OCI-LY1 (cell line): ENCODE measurements at regions not wholly inside any gene's neighbourhood (a gene's known extent, or its start where the extent isn't known, plus 50 kb on each side); places are given as distances from the start of the nearest gene placed in this dataset.

Experiments used
- H2AFZ ChIP-seq: fragments of 200-600 bp; sonication (generic), shearing (Covaris generic); 2 replicates; pipeline ENCODE4 v1.6.0; 2014; ENCODE audit warnings: antibody characterized with exemption, mild to moderate bottlenecking, low read length
- H3F3A ChIP-seq: fragments of 200-600 bp; sonication (generic), shearing (Covaris generic); 2 replicates; pipeline ENCODE4 v1.6.0; 2014; ENCODE audit warnings: mild to moderate bottlenecking, antibody characterized with exemption, low read length, moderate library complexity; ENCODE audit not compliant: insufficient read depth
- H3K27ac ChIP-seq: fragments of 200-600 bp; sonication (generic); 2 replicates; pipeline ENCODE4 v1.5.1; 2014; ENCODE audit warnings: low read length, mixed run types, mild to moderate bottlenecking, low read depth; ENCODE audit not compliant: poor library complexity, severe bottlenecking
- H3K27me3 ChIP-seq: fragments of 200-600 bp; sonication (generic); 2 replicates; pipeline ENCODE4 v1.6.0; 2014; ENCODE audit warnings: antibody characterized with exemption, mild to moderate bottlenecking, low read length, moderate library complexity; ENCODE audit not compliant: insufficient read depth
- H3K36me3 ChIP-seq: fragments of 200-600 bp; sonication (generic); 2 replicates; pipeline ENCODE4 v1.6.1; 2014; ENCODE audit warnings: mild to moderate bottlenecking, antibody characterized with exemption, low read length, moderate library complexity, mixed read lengths; ENCODE audit not compliant: insufficient read depth
- H3K4me1 ChIP-seq: fragments of 200-600 bp; sonication (generic); 2 replicates; pipeline ENCODE4 v1.5.1; 2014; ENCODE audit warnings: mild to moderate bottlenecking, low read length, moderate library complexity; ENCODE audit not compliant: insufficient read depth, severe bottlenecking
- H3K4me2 ChIP-seq: fragments of 200-600 bp; sonication (generic), shearing (Covaris generic); 2 replicates; pipeline ENCODE4 v1.6.1; 2014; ENCODE audit warnings: low read length
- H3K4me3 ChIP-seq: fragments of 200-600 bp; sonication (generic); 2 replicates; pipeline ENCODE4 v1.5.1; 2014; ENCODE audit warnings: low read length, low read depth, mild to moderate bottlenecking, mixed read lengths; ENCODE audit not compliant: poor library complexity, severe bottlenecking
- H3K79me2 ChIP-seq: fragments of 200-600 bp; shearing (Covaris generic); 2 replicates; pipeline ENCODE4 v1.6.1; 2016; ENCODE audit warnings: mixed run types, low read length, mixed read lengths; ENCODE audit not compliant: insufficient read depth
- H3K9ac ChIP-seq: fragments of 200-600 bp; sonication (generic), shearing (Covaris generic); 2 replicates; pipeline ENCODE4 v1.6.1; 2014; ENCODE audit warnings: mild to moderate bottlenecking, low read length, mixed read lengths
- H3K9me2 ChIP-seq: fragments of 200-600 bp; sonication (generic), shearing (Covaris generic); 2 replicates; pipeline ENCODE4 v1.6.1; 2014; ENCODE audit warnings: low read depth, mild to moderate bottlenecking, low read length, mixed read lengths
- H3K9me3 ChIP-seq: fragments of 200-600 bp; shearing (Covaris generic); 2 replicates; pipeline ENCODE4 v1.6.1; 2014; ENCODE audit warnings: low read length, mixed read lengths
- H4K20me1 ChIP-seq: fragments of 200-600 bp; sonication (generic), shearing (Covaris generic); 2 replicates; pipeline ENCODE4 v1.6.0; 2016; ENCODE audit warnings: mild to moderate bottlenecking, low read length; ENCODE audit not compliant: insufficient read depth
- EZH2 ChIP-seq: fragments of 200-600 bp; sonication (generic), shearing (Covaris generic); IDR thresholded peaks from 2 replicates; pipeline ENCODE4 v1.8.0; 2017; ENCODE audit warnings: borderline replicate concordance, mixed run types, mild to moderate bottlenecking, antibody characterized with exemption, low read length, moderate library complexity, mixed read lengths
- TF ChIP-seq, protein P1 (sequence below): fragments of 200-600 bp; sonication (generic), shearing (Covaris generic); IDR thresholded peaks from 2 replicates; pipeline ENCODE4 v1.5.1; 2017; ENCODE audit warnings: mild to moderate bottlenecking, antibody characterized with exemption, low read length, moderate library complexity, mixed read lengths

DNA sequence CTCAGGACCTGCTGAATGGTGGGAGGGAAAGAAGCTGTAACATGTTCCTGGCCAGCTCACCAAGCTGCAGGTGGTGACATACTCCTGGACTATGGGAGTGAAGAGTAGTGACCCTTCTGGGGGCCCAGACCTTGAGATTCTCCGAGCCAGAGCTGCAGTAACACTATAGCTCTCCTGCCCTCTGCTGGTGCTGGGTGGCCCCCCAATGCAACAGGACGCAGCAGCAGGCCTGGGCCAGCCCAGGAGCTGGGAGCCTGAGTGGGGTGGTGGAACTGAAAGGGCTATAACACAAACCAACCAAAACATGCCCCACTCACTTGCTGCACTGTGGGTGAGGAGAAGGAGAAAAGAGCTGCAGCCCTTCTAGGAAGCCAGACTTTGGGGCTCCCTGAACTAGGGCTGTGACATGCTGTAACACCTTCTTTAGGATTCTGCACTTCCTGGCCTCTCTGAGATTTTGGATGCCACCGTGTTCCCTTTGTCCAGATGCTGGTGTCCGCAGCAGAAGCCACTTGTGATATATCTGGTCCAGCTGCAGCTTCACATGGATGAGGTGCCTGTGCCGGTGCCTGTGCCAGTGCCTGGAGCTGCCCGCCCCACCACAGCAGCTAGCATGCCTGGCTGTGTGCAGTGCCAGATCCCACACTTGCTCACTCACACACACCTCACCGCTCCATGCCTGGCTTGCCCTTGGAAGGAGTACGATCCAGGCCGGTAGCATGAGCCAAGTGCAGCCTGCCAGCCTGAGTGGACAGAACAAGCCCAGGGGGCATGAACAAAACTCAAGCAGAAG is 636.8 kb upstream of the KCNMB2 start:
- Histone ChIP-seq H3K4me2 (no peak overlapping the region), H2AFZ (no peak overlapping the region), H3K36me3 (no peaks in the 10 kb centered on the region), H3K27me3 (no peaks in the 10 kb centered on the region), H3K79me2 (no peaks in the 10 kb centered on the region), H4K20me1 (no peaks in the 10 kb centered on the region), H3K9me3 (peaks cover 4% of the 10 kb centered on the region; the same call in 1 of the 2 replicates), H3K27ac (no peak overlapping the region), H3K4me1 (no peaks in the 10 kb centered on the region), H3K9ac (no peak overlapping the region), H3K9me2 (0 out of 2 replicates have a peak, but pooled peaks cover 3% of the 10 kb centered on the region), H3F3A (no peaks in the 10 kb centered on the region), H3K4me3 (no peak overlapping the region)
- TF ChIP-seq EZH2, result no peak
- TF ChIP-seq, protein P1, sequence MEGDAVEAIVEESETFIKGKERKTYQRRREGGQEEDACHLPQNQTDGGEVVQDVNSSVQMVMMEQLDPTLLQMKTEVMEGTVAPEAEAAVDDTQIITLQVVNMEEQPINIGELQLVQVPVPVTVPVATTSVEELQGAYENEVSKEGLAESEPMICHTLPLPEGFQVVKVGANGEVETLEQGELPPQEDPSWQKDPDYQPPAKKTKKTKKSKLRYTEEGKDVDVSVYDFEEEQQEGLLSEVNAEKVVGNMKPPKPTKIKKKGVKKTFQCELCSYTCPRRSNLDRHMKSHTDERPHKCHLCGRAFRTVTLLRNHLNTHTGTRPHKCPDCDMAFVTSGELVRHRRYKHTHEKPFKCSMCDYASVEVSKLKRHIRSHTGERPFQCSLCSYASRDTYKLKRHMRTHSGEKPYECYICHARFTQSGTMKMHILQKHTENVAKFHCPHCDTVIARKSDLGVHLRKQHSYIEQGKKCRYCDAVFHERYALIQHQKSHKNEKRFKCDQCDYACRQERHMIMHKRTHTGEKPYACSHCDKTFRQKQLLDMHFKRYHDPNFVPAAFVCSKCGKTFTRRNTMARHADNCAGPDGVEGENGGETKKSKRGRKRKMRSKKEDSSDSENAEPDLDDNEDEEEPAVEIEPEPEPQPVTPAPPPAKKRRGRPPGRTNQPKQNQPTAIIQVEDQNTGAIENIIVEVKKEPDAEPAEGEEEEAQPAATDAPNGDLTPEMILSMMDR, result no peak; the same call in 1 of the 2 replicates

DNA sequence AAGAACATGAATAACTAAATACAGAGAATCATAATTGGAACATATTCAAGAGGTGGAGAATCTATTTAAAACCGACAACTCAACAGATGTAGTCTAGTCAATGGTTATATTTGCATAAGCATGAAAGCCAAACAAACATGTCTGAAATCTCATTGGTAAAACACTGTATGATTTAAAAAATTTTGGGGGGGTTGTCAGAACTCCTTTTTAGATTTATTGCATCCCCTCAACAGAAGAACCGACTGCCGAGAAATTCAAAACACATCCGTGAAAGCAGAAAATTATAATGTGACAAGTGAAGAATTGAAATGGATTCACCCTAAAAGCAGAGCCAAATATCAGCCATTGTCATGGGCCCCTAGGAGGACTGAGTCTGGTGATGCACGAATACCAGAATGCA is 633.4 kb upstream of the KCNMB2 start:
- no peak overlapping the region for H3K9ac ChIP-seq
- H3K4me3 ChIP-seq, result no peak overlapping the region
- H3K79me2 ChIP-seq, result no peaks in the 10 kb centered on the region
- H3K9me3 ChIP-seq, result peaks cover 4% of the 10 kb centered on the region; the same call in 1 of the 2 replicates
- H2AFZ ChIP-seq, result no peak overlapping the region
- H3K27ac ChIP-seq, result no peak overlapping the region
- H3K4me2 ChIP-seq, result no peak overlapping the region
- H3F3A ChIP-seq, result no peaks in the 10 kb centered on the region
- no peaks in the 10 kb centered on the region for H3K4me1 ChIP-seq
- no peak for TF ChIP-seq EZH2
- no peaks in the 10 kb centered on the region for H3K27me3 ChIP-seq
- no peaks in the 10 kb centered on the region for H3K9me2 ChIP-seq
- H4K20me1 ChIP-seq, result no peaks in the 10 kb centered on the region
- H3K36me3 ChIP-seq, result no peaks in the 10 kb centered on the region

DNA sequence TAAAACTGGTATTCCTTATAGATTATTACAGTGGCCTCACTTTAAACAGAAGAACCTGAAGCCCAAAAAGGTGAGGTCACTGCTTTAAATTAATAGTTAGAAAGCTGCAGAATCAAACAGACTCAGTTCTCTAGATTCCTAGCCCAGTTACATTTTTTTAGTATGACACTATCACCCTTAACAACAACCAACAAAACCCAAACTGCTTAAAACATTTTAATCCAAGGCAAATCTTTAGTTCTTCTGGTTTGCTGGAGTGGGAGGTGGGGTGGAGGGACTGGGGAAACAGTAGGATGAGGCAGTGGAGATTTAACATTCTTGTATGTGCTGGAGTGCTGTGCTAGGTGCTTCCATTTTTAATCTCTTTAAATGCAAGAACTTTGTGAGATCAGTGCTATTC is 631.6 kb upstream of the KCNMB2 start:
- Histone ChIP-seq H3F3A (no peaks in the 10 kb centered on the region), H3K27ac (no peak overlapping the region), H3K79me2 (no peaks in the 10 kb centered on the region)

More for the DNA sequence above, 631.6 kb upstream of the KCNMB2 start:
- H3K4me2 ChIP-seq, result no peak overlapping the region
- TF ChIP-seq, protein P1, result no peak
- no peak for TF ChIP-seq EZH2
- H3K9me2 ChIP-seq, result no peaks in the 10 kb centered on the region
- H3K9ac ChIP-seq, result no peak overlapping the region
- no peaks in the 10 kb centered on the region for H3K4me1 ChIP-seq
- no peaks in the 10 kb centered on the region for H3K36me3 ChIP-seq
- no peak overlapping the region for H2AFZ ChIP-seq
- no peaks in the 10 kb centered on the region for H3K27me3 ChIP-seq
- H4K20me1 ChIP-seq, result no peaks in the 10 kb centered on the region
- H3K4me3 ChIP-seq, result no peak overlapping the region
- H3K9me3 ChIP-seq, result peaks cover 4% of the 10 kb centered on the region; the same call in 1 of the 2 replicates
